ENCODE measurements at regions not wholly inside any gene's neighbourhood (a gene's known extent, or its start where the extent isn't known, plus 50 kb on each side); places are given as distances from the start of the nearest gene placed in this dataset.
A peak's percentile ranks its signal among the peaks of the same experiment; 100 is the strongest.

DNA sequence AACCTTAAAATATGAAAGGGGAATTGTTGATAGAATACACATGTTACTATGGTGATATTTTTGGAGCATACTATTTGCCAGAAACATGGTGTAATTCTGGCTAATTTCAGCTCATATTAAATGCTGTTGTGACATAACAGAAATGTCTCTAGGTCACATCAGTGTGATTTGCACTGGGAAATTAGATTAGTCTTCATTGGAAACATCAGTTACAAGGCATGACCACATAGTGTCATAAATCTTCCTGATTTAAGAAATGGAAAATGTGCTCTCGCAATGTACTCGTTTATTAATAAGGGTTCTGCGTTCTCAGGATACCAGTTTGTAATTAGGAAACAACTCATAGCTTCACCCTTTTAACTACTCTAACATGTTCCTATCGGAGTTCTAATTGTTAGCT, 72.9 kb upstream of the GYPA start:
- TF ChIP-seq POLR2AphosphoS5 (IDR thresholded peaks at IDR 0.05): no peak
- no peak for TF ChIP-seq POLR2A (IDR thresholded peaks at IDR 0.05)
- TF ChIP-seq, protein P1, sequence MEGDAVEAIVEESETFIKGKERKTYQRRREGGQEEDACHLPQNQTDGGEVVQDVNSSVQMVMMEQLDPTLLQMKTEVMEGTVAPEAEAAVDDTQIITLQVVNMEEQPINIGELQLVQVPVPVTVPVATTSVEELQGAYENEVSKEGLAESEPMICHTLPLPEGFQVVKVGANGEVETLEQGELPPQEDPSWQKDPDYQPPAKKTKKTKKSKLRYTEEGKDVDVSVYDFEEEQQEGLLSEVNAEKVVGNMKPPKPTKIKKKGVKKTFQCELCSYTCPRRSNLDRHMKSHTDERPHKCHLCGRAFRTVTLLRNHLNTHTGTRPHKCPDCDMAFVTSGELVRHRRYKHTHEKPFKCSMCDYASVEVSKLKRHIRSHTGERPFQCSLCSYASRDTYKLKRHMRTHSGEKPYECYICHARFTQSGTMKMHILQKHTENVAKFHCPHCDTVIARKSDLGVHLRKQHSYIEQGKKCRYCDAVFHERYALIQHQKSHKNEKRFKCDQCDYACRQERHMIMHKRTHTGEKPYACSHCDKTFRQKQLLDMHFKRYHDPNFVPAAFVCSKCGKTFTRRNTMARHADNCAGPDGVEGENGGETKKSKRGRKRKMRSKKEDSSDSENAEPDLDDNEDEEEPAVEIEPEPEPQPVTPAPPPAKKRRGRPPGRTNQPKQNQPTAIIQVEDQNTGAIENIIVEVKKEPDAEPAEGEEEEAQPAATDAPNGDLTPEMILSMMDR (IDR thresholded peaks at IDR 0.05): no peak
- TF ChIP-seq EP300 (IDR thresholded peaks at IDR 0.05): no peak
- ATAC-seq: no peak
- H3K36me3 ChIP-seq: no peaks in the 10 kb centered on the region
- 71 to 87% methylated on average over 4 of the region's 4 CpGs for WGBS, 2 donors (ENCODE audit: low coverage in 1 of 2)
- H3K4me3 ChIP-seq: no peak overlapping the region
- no peak overlapping the region for H3K27ac ChIP-seq
- no peaks in the 10 kb centered on the region for H3K9me3 ChIP-seq
- H3K27me3 ChIP-seq: no peaks in the 10 kb centered on the region
- H3K4me1 ChIP-seq: no peaks in the 10 kb centered on the region

DNA sequence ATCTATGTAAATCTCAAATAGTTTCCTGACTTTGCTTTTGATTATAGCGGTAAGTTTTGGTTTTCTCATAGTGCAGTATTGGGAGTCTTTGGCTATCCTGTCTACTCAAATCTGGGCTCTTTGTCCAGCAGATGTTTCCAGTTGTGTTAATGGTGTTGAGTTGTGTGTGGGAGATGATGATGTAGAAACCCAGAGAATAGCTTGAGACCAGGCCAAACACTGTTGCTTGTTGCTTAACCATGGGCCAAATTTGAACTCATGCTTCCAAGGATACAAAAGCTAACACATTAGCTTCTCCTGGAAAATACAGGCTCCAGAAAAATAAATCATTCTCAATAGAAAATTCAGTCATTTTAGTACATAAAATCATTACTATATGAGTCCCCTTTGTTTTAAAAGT, 82.6 kb upstream of the GYPA start:
- 60 to 63% methylated on average over 1 of the region's 1 CpG for WGBS, 2 donors (ENCODE audit: low coverage in 1 of 2)
- H3K4me3 ChIP-seq: no peak overlapping the region
- TF ChIP-seq POLR2AphosphoS5 (IDR thresholded peaks at IDR 0.05) (no peak), POLR2A (IDR thresholded peaks at IDR 0.05) (no peak), EP300 (IDR thresholded peaks at IDR 0.05) (no peak)
- TF ChIP-seq, protein P1 (IDR thresholded peaks at IDR 0.05): no peak
- H3K27ac ChIP-seq: no peak overlapping the region
- peaks cover 0 to 4% (median 0%) of the 10 kb centered on the region in 3 donors for H3K9me3 ChIP-seq
- H3K27me3 ChIP-seq: no peaks in the 10 kb centered on the region
- ATAC-seq: peak; percentile 36
- H3K36me3 ChIP-seq: no peaks in the 10 kb centered on the region
- H3K4me1 ChIP-seq: no peaks in the 10 kb centered on the region

DNA sequence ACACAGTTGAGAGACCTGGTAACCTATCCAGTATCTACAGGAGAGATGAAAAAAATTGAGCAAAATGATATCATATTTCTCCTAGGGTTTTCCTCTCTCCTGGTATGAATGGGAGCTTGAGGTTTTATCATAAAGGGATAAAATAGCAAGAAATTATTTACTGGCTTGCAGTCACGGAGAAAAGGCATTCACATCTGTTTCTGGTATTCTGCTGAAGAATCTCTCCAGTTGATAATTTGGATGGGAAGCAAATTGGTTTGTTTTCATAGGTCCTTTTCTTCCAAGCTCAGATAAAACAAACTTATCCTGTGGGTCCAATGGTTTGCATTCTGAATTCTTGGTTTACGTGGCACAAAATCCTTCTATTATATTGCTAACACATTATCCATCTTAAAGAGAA, 83.1 kb upstream of the GYPA start:
- Histone ChIP-seq H3K36me3 (no peaks in the 10 kb centered on the region), H3K27me3 (no peaks in the 10 kb centered on the region), H3K27ac (no peak overlapping the region), H3K4me3 (no peak overlapping the region), H3K9me3 (peaks cover 0 to 4% (median 0%) of the 10 kb centered on the region in 3 donors), H3K4me1 (no peaks in the 10 kb centered on the region)
- TF ChIP-seq, protein P1 (IDR thresholded peaks at IDR 0.05): no peak
- TF ChIP-seq POLR2A (IDR thresholded peaks at IDR 0.05) (no peak), POLR2AphosphoS5 (IDR thresholded peaks at IDR 0.05) (no peak), EP300 (IDR thresholded peaks at IDR 0.05) (no peak)
- ATAC-seq: no peak
- 51 to 71% methylated on average over 2 of the region's 2 CpGs for WGBS, 2 donors (ENCODE audit: low coverage in 1 of 2)

DNA sequence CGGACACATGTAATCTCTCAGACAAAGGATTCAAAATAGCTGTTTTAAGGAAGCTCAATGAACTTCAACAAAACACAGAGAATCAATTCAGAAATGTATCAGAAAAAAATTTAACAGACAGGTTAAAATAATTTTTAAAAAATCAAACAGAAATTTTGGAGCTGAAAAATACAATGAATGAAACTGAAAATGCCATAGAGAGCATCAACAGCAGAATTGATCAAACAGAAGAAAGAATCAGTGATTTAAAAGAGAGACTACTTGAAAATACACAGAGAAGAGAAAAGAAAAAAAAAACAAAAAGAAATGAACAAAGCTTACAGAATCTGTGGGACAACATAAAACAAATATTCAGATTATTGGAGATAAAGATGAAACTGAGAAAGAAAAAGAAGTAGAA, 118.8 kb upstream of the GYPA start:
- Histone ChIP-seq H3K4me3 (no peak overlapping the region), H3K9me3 (peaks cover 0 to 19% (median 0%) of the 10 kb centered on the region in 3 donors), H3K27ac (no peak overlapping the region), H3K4me1 (no peaks in the 10 kb centered on the region), H3K36me3 (no peaks in the 10 kb centered on the region), H3K27me3 (no peaks in the 10 kb centered on the region)
- ATAC-seq: no peak
- no peak for TF ChIP-seq POLR2A (IDR thresholded peaks at IDR 0.05)
- TF ChIP-seq, protein P1 (IDR thresholded peaks at IDR 0.05): no peak
- no peak for TF ChIP-seq EP300 (IDR thresholded peaks at IDR 0.05)
- no peak for TF ChIP-seq POLR2AphosphoS5 (IDR thresholded peaks at IDR 0.05)
- WGBS, 2 donors (ENCODE audit: low coverage in 1 of 2): 71 to 88% methylated on average over 1 of the region's 1 CpG

DNA sequence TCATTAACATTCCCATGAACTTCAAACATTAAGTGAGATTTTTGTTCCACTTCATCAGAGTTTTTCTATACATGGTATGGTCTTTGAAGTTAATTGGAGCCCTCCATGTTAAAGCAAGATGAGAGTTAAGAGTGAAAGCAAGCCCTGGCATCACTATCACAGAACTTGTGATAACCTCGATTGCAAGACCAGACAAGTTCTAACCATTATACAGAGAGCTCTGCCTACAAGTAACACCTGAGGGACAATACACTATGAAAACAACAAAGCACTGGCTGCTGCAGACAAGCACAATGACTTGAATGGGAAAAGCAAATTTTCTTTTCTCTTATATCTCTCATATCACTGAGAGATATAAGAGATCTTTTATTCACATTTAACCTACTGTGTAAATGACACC, 126.6 kb upstream of the GYPA start:
- H3K36me3 ChIP-seq: no peaks in the 10 kb centered on the region
- WGBS, 2 donors (ENCODE audit: low coverage in 1 of 2): 50% methylated on average over 1 of the region's 1 CpG
- H3K27ac ChIP-seq: no peak overlapping the region
- H3K27me3 ChIP-seq: no peaks in the 10 kb centered on the region
- TF ChIP-seq, protein P1 (IDR thresholded peaks at IDR 0.05): no peak
- TF ChIP-seq EP300 (IDR thresholded peaks at IDR 0.05): no peak
- no peak for TF ChIP-seq POLR2A (IDR thresholded peaks at IDR 0.05)
- TF ChIP-seq POLR2AphosphoS5 (IDR thresholded peaks at IDR 0.05): no peak
- H3K9me3 ChIP-seq: no peaks in the 10 kb centered on the region
- H3K4me3 ChIP-seq: no peak overlapping the region
- H3K4me1 ChIP-seq: no peaks in the 10 kb centered on the region
- no peak for ATAC-seq
